ENCODE measurements at regions not wholly inside any gene's neighbourhood (a gene's known extent, or its start where the extent isn't known, plus 50 kb on each side); places are given as distances from the start of the nearest gene placed in this dataset.

- ATAC-seq (no peak), DNase-seq (ENCODE audit: low read depth, low spot score) (no peak)
- Histone ChIP-seq H3K27me3 (ENCODE audit: control insufficient read depth, insufficient read depth, low read length) (no peaks in the 10 kb centered on the region), H3K4me1 (ENCODE audit: control insufficient read depth, insufficient read depth, low read length) (no peaks in the 10 kb centered on the region), H3K36me3 (ENCODE audit: control insufficient read depth, insufficient read depth, low read length) (no peaks in the 10 kb centered on the region), H3K9me3 (ENCODE audit: control insufficient read depth, insufficient read depth, low read depth, low read length) (no peaks in the 10 kb centered on the region), H3K4me3 (ENCODE audit: low read depth in 2 of 2, low read length in 2 of 2) (no peak overlapping the region), H3K27ac (ENCODE audit: low read length) (no peak overlapping the region)
- ChIA-PET CTCF (no interaction called here), POLR2A (no interaction called here)
- TF ChIP-seq TCF7L2 (IDR thresholded peaks at IDR 0.05; ENCODE audit: low read depth, low read length) (no peak), CTCF (IDR thresholded peaks at IDR 0.05) (no peak), SIN3A (IDR thresholded peaks at IDR 0.05; ENCODE audit: borderline replicate concordance, insufficient read depth, low read depth, low read length) (no peak), POLR2AphosphoS5 (IDR thresholded peaks at IDR 0.05; ENCODE audit: low read depth, low read length) (no peak), REST (IDR thresholded peaks at IDR 0.05; ENCODE audit: insufficient read depth in 1 of 2, low read depth in 2 of 2, low read length in 1 of 2) (no peak)
- intact Hi-C loops (cut with micrococcal nuclease; ENCODE audit: unreplicated experiment): no loop called here
- in situ Hi-C loops (cut with HindIII; ENCODE audit: low pct_unique_long_range_greater_than_20kb, low sequenced_read_pairs): no loop called here
- no TSS peak for BruUV-seq (replicated peaks)
Observed at GRCh38 chr3:166556955-166557354, 719.7 kb upstream of the BCHE start.

GRCh38 chr3:166554023-166554422 is 716.8 kb upstream of the BCHE start:
- DNase-seq (ENCODE audit: low read depth, low spot score): no peak
- H3K27ac ChIP-seq (ENCODE audit: low read length): no peak overlapping the region
- H3K36me3 ChIP-seq (ENCODE audit: control insufficient read depth, insufficient read depth, low read length): no peaks in the 10 kb centered on the region
- no peak for ATAC-seq
- intact Hi-C loops (cut with micrococcal nuclease; ENCODE audit: unreplicated experiment): no loop called here
- TF ChIP-seq TCF7L2 (IDR thresholded peaks at IDR 0.05; ENCODE audit: low read depth, low read length): no peak
- H3K27me3 ChIP-seq (ENCODE audit: control insufficient read depth, insufficient read depth, low read length): no peaks in the 10 kb centered on the region
- H3K4me3 ChIP-seq (ENCODE audit: low read depth in 2 of 2, low read length in 2 of 2): no peak overlapping the region
- POLR2A ChIA-PET: no interaction called here
- H3K9me3 ChIP-seq (ENCODE audit: control insufficient read depth, insufficient read depth, low read depth, low read length): no peaks in the 10 kb centered on the region
- CTCF ChIA-PET: no interaction called here
- in situ Hi-C loops (cut with HindIII; ENCODE audit: low pct_unique_long_range_greater_than_20kb, low sequenced_read_pairs): no loop called here
- BruUV-seq (replicated peaks): no TSS peak
- H3K4me1 ChIP-seq (ENCODE audit: control insufficient read depth, insufficient read depth, low read length): no peaks in the 10 kb centered on the region

GRCh38 chr3:166533740-166534139 is 696.5 kb upstream of the BCHE start:
- ChIA-PET POLR2A (no interaction called here), CTCF (no interaction called here)
- Histone ChIP-seq H3K27ac (ENCODE audit: low read length) (no peak overlapping the region), H3K27me3 (ENCODE audit: control insufficient read depth, insufficient read depth, low read length) (no peaks in the 10 kb centered on the region), H3K9me3 (ENCODE audit: control insufficient read depth, insufficient read depth, low read depth, low read length) (no peaks in the 10 kb centered on the region), H3K36me3 (ENCODE audit: control insufficient read depth, insufficient read depth, low read length) (no peaks in the 10 kb centered on the region), H3K4me3 (ENCODE audit: low read depth in 2 of 2, low read length in 2 of 2) (no peak overlapping the region), H3K4me1 (ENCODE audit: control insufficient read depth, insufficient read depth, low read length) (no peaks in the 10 kb centered on the region)
- DNase-seq (ENCODE audit: low read depth, low spot score): no peak
- in situ Hi-C loops (cut with HindIII; ENCODE audit: low pct_unique_long_range_greater_than_20kb, low sequenced_read_pairs) (no loop called here), intact Hi-C loops (cut with micrococcal nuclease; ENCODE audit: unreplicated experiment) (no loop called here)
- no peak for ATAC-seq
- TF ChIP-seq TCF7L2 (IDR thresholded peaks at IDR 0.05; ENCODE audit: low read depth, low read length) (no peak), REST (IDR thresholded peaks at IDR 0.05; ENCODE audit: insufficient read depth in 1 of 2, low read depth in 2 of 2, low read length in 1 of 2) (no peak), CTCF (IDR thresholded peaks at IDR 0.05) (no peak), SIN3A (IDR thresholded peaks at IDR 0.05; ENCODE audit: borderline replicate concordance, insufficient read depth, low read depth, low read length) (no peak), POLR2AphosphoS5 (IDR thresholded peaks at IDR 0.05; ENCODE audit: low read depth, low read length) (no peak)
- BruUV-seq (replicated peaks): no TSS peak
